OCI-LY3 (cell line): ENCODE measurements at regions not wholly inside any gene's neighbourhood (a gene's known extent, or its start where the extent isn't known, plus 50 kb on each side); places are given as distances from the start of the nearest gene placed in this dataset.

Experiments used
- H2AFZ ChIP-seq: fragments of 200-600, 300-600 bp; shearing (Covaris generic); 2 replicates; pipeline ENCODE4 v1.6.0; 2014; ENCODE audit warnings: antibody characterized with exemption, low read depth, low read length
- H3K27ac ChIP-seq: fragments of 200-600, 300-600 bp; sonication (generic); 2 replicates; pipeline ENCODE4 v1.5.1; 2014; ENCODE audit warnings: mild to moderate bottlenecking, low read length, moderate library complexity, mixed read lengths
- H3K27me3 ChIP-seq: fragments of 200-600, 300-600 bp; sonication (generic); 2 replicates; pipeline ENCODE4 v1.6.1; 2014; ENCODE audit warnings: low read depth, low read length, mixed read lengths
- H3K36me3 ChIP-seq: fragments of 200-600, 300-600 bp; sonication (generic); replicated peaks from 2 replicates; pipeline ENCODE3; 2014; ENCODE audit warnings: low read depth, low read length, mixed read lengths
- H3K4me1 ChIP-seq: fragments of 300-600, 200-600 bp; sonication (generic); 2 replicates; pipeline ENCODE4 v1.6.1; 2014; ENCODE audit warnings: low read length, mixed read lengths
- H3K4me2 ChIP-seq: fragments of 200-600, 300-600 bp; sonication (generic); 2 replicates; pipeline ENCODE4 v1.6.1; 2014; ENCODE audit warnings: low read length, mixed read lengths
- H3K4me3 ChIP-seq: fragments of 300-600, 200-600 bp; sonication (generic); 2 replicates; pipeline ENCODE4 v1.5.1; 2014; ENCODE audit warnings: antibody characterized with exemption, mild to moderate bottlenecking, low read length, moderate library complexity
- H3K79me2 ChIP-seq: fragments of 300-600, 200-600 bp; shearing (Covaris generic); 2 replicates; pipeline ENCODE4 v1.6.1; 2014; ENCODE audit warnings: mild to moderate bottlenecking, low read length, mixed read lengths
- H3K9ac ChIP-seq: fragments of 300-600, 200-600 bp; shearing (Covaris generic); 2 replicates; pipeline ENCODE4 v1.6.0; 2014; ENCODE audit warnings: mild to moderate bottlenecking, low read length, moderate library complexity
- H3K9me3 ChIP-seq: fragments of 200-600, 300-600 bp; shearing (Covaris generic); 2 replicates; pipeline ENCODE4 v1.6.1; 2014; ENCODE audit warnings: low read length, mixed read lengths; ENCODE audit not compliant: insufficient read depth
- H4K20me1 ChIP-seq: fragments of 200-600, 300-600 bp; sonication (generic); 2 replicates; pipeline ENCODE4 v1.6.1; 2016; ENCODE audit warnings: low read length, mixed read lengths; ENCODE audit not compliant: insufficient read depth
- CTCF ChIP-seq: fragments of 200-600, 300-600 bp; sonication (generic); IDR thresholded peaks from 2 replicates; pipeline ENCODE4 v1.5.1; 2014; ENCODE audit warnings: antibody characterized with exemption, low read length, low read depth
- EZH2phosphoT487 ChIP-seq: fragments of 200-600 bp; shearing (Covaris generic); IDR thresholded peaks from 2 replicates; pipeline ENCODE4 v1.6.1; 2018; ENCODE audit warnings: antibody characterized with exemption, mixed run types, low read depth

GRCh38 chr13:107531816-107532215 is 683.5 kb downstream of the LIG4 start:
- no peak overlapping the region for H3K27ac ChIP-seq

DNA sequence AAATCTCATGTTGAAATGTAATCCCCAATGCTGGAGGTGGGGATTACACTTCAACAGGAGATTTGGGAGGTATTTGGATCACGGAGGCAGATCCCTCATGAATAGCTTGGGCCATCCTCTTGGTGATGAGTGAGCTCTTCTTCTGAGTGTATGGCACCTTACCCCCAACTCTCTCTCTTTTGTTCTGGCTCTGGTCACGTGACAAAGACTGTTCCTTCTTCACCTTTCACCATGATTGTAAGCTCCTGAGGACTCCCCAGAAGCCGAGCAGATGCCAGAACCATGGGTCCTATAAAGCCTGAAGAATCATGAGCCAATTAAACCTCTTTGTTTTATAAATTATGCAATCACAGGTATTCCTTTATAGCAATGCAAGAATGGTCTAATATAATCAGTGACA is 684.2 kb downstream of the LIG4 start:
- no peak overlapping the region for H2AFZ ChIP-seq
- H3K9ac ChIP-seq, result no peak overlapping the region
- no peaks in the 10 kb centered on the region for H3K9me3 ChIP-seq
- H3K4me2 ChIP-seq, result no peak overlapping the region
- H3K4me1 ChIP-seq, result no peaks in the 10 kb centered on the region
- no peak overlapping the region for H3K4me3 ChIP-seq
- no peak for TF ChIP-seq CTCF
- H3K36me3 ChIP-seq, result no peaks in the 10 kb centered on the region
- H4K20me1 ChIP-seq, result no peaks in the 10 kb centered on the region
- H3K79me2 ChIP-seq, result no peaks in the 10 kb centered on the region
- no peaks in the 10 kb centered on the region for H3K27me3 ChIP-seq
- H3K27ac ChIP-seq, result no peak overlapping the region

More at GRCh38 chr13:107531816-107532215, 683.5 kb downstream of the LIG4 start:
- Histone ChIP-seq H2AFZ (no peak overlapping the region), H3K9ac (no peak overlapping the region), H3K9me3 (no peaks in the 10 kb centered on the region), H3K79me2 (no peaks in the 10 kb centered on the region), H3K4me1 (no peaks in the 10 kb centered on the region), H3K4me3 (no peak overlapping the region), H4K20me1 (no peaks in the 10 kb centered on the region), H3K27me3 (no peaks in the 10 kb centered on the region), H3K36me3 (no peaks in the 10 kb centered on the region), H3K4me2 (no peak overlapping the region)
- TF ChIP-seq CTCF (no peak), EZH2phosphoT487 (no peak)

DNA sequence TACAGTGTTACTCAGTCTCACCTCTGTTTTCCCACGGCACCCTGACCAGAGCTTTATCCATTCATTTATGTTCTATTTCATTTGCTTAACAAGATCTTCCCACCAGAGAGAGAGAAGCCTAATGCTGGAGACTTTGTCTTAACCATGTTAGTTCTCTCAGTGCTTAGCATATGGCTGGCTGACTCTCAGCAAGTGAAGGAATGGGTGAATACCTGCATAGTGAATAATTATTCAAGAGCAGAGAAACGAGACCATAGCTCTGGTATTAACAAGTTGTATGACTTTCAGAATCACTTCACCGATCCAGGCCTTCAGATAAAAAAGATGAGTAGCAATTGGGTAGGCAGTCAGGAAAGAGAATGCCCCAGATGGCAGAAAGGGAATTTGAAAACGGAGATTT is 686.3 kb downstream of the LIG4 start:
- Histone ChIP-seq H3K27ac (no peak overlapping the region), H3K4me3 (no peak overlapping the region), H3K4me2 (no peak overlapping the region), H3K9me3 (no peaks in the 10 kb centered on the region), H3K4me1 (no peaks in the 10 kb centered on the region), H3K36me3 (no peaks in the 10 kb centered on the region), H3K79me2 (no peaks in the 10 kb centered on the region), H3K9ac (no peak overlapping the region), H3K27me3 (no peaks in the 10 kb centered on the region), H2AFZ (no peak overlapping the region), H4K20me1 (no peaks in the 10 kb centered on the region)
- TF ChIP-seq EZH2phosphoT487 (no peak), CTCF (no peak)

- H3K9me3 ChIP-seq, result no peaks in the 10 kb centered on the region
- H3K79me2 ChIP-seq, result no peaks in the 10 kb centered on the region
These were observed 696.6 kb downstream of the LIG4 start for GRCh38 chr13:107518780-107519179.

More at GRCh38 chr13:107518780-107519179, 696.6 kb downstream of the LIG4 start:
- Histone ChIP-seq H3K36me3 (no peaks in the 10 kb centered on the region), H2AFZ (no peak overlapping the region), H4K20me1 (no peaks in the 10 kb centered on the region), H3K4me3 (no peak overlapping the region), H3K27me3 (no peaks in the 10 kb centered on the region), H3K4me2 (no peak overlapping the region), H3K9ac (no peak overlapping the region), H3K4me1 (no peaks in the 10 kb centered on the region), H3K27ac (no peak overlapping the region)
- no peak for TF ChIP-seq CTCF
- TF ChIP-seq EZH2phosphoT487, result no peak
